Islet of Langerhans (tissue), 1 donor: ENCODE measurements at regions not wholly inside any gene's neighbourhood (a gene's known extent, or its start where the extent isn't known, plus 50 kb on each side); places are given as distances from the start of the nearest gene placed in this dataset.
"Not testable (repeated sequence)": the region's sequence is repeated elsewhere in the genome, so short reads cannot be mapped to it uniquely, and the experiment has no call there.

Source experiments
- FAIRE-seq: peaks from one replicate; lab custom pipeline; 2011; peaks lifted over from hg19 to GRCh38; lab: Jason Lieb, UNC

DNA sequence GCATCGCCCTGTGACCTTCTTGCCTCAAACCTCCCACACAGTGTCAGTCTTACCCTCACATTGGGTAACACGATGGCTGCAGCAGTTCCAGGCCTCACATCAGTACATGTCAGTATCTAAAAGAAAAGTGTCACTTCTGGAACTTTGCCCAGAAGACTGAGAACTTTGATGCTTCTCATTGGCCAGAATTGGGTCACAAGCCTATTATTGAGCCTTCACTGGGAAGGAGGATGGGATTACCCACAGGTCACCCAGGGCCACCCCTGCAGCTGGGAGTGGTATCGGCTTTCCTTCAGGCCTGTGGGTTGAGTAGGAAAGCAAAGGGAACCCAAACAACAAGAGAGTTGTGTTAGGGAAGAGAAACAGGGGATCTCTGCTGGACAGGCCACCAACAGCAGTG is 111.5 kb downstream of the NPY start:
- FAIRE-seq = no peak

DNA sequence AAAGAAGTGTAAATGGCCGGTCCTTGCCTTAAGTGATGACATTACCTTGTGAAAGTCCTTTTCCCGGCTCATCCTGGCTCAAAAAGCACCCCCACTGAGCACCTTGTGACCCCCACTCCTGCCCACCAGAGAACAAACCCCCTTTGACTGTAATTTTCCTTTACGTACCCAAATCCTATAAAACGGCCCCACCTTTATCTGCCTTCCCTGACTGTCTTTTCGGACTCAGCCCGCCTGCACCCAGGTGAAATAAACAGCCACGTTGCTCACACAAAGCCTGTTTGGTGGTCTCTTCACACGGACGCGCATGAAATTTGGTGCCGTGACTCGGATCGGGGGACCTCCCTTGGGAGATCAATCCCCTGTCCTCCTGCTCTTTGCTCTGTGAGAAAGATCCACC is 112.4 kb downstream of the NPY start:
- FAIRE-seq = not testable (repeated sequence)

DNA sequence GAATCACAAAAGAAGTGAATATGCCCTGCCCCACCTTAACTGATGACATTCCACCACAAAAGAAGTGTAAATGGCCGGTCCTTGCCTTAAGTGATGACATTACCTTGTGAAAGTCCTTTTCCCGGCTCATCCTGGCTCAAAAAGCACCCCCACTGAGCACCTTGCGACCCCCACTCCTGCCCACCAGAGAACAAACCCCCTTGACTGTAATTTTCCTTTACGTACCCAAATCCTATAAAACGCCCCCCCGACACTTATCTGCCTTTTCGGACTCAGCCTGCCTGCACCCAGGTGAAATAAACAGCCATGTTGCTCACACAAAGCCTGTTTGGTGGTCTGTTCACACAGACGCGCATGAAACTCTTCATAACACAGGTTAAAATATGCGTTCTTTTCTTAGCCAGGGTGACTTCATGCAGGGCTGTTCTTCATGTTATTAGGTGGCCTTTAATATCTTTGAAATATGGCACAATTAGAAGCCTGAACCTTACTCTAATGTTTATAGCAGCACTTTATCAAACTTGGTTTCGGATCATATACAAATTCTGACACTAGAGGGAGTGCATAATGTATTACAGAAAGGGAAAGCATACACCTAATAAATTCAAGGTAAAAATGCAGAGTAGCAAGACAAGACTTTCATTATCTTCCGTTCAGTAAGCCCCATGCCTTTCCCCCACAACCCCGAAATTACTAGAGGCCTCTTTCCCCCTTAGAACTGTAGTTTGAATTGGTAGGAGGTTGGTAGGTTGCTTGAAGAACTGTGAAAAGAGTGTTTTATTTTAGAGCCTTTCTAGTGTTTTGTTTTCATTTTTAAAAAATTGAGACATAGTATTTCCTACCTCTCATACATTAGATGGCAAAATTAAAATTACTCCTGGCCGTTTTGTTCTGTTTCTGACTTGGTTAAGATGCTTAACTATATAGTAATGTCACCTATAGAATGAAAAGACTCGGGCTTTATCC is 117.9 kb downstream of the NPY start:
- FAIRE-seq = peak; percentile 85

- no peak for FAIRE-seq
Observed at GRCh38 chr7:24402655-24403054, 118.7 kb downstream of the NPY start.

GRCh38 chr7:24403557-24403956 is 119.6 kb downstream of the NPY start:
- peak; percentile 92 for FAIRE-seq

DNA sequence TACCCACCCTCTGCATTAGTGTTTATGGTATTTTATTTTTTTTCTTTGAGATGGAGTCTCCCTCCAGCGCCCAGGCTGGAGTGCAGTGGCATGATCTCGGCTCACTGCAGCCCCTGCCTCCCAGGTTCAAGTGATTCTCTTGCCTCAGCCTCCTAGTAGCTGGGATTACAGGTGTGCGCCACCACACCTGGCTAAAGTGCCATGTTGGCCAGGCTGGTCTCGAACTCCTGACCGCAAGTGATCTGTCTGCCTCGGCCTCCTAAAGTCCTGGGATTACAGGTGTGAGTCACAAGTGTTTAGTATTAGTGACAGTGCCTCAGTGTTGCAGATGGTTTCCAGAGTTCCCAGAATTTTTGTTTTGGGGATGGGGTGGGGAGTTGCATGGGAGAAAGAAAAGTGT is 120.3 kb downstream of the NPY start:
- FAIRE-seq = no peak

DNA sequence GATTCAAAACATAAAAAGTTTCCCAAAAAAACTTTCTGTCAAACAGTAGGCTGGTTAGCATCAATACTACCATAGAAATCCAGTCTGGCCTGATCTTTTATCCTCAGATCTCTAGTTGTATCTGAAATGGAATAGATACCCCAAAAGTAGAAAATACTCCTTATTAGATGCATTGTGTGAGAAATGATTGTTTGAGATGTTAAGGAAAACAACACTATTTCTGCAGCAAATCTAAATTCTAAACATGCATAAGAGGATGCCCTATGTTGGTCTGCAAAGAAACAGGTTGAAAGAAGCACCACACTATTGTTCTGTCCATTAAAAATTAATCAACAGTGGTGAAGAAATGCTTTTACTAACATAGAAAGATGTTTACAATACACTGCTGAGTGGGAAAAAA is 121.0 kb downstream of the NPY start:
- FAIRE-seq = peak; percentile 53

GRCh38 chr7:24406053-24406788 is 122.2 kb downstream of the NPY start:
- FAIRE-seq = peak; percentile 43

DNA sequence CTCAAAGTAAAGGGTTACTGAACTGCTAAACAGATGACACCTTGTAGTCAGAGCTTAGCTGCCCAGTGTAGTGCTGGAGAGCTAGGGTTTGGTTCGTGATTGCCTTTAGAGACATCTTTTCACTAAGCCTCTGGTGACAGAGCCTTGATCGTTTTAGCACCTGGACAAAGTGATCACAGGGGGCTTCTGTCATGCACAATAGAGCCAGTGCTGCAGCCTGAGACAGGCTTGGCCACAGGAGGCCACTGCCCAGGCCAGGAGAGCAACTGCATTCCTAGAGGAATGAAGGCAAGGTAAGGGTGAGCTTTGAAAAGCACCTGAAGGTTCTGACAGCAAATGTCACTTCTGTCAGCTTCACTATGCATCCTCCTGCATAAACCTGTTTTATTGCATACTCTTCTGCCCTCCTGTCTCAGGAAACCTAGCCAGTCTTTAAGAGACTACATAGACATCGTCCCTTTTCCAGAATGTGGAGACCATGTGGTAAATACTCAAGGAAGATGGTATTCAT is 122.9 kb downstream of the NPY start:
- no peak for FAIRE-seq

GRCh38 chr7:24407965-24408364 is 124.0 kb downstream of the NPY start:
- FAIRE-seq = no peak

GRCh38 chr7:24408798-24409430 is 124.9 kb downstream of the NPY start:
- no peak for FAIRE-seq

DNA sequence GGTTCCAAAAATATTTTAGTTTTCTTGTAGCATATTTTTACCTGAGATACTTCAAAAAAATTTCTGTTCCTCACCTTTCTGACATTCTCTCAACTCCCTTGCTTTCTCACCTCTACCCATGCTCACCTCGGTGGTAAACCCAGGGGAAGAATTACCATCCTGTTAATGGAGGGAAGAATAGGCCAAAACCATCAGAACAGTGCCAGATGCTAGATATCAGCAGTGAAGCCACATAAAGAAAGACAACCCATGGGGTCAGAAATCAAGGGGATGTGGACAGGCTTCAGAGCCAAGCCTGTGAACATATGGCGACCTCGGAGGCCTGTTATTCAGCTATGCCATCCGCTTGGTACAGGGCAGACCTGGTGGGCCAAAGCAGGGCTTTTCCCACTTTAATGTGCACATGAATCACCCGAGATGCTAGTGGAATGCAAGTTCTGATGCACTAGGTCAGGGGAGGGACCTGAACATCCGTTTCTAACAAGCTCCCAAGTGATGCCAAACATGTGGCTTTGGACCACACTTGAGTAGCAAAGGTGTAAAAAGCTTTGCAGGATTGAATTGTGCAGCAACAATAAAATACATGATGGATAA is 125.5 kb downstream of the NPY start:
- FAIRE-seq = no peak

GRCh38 chr7:24411226-24411625 is 127.2 kb downstream of the NPY start:
- peak; percentile 100 for FAIRE-seq

GRCh38 chr7:24417526-24418120 is 133.6 kb downstream of the NPY start:
- no peak for FAIRE-seq

DNA sequence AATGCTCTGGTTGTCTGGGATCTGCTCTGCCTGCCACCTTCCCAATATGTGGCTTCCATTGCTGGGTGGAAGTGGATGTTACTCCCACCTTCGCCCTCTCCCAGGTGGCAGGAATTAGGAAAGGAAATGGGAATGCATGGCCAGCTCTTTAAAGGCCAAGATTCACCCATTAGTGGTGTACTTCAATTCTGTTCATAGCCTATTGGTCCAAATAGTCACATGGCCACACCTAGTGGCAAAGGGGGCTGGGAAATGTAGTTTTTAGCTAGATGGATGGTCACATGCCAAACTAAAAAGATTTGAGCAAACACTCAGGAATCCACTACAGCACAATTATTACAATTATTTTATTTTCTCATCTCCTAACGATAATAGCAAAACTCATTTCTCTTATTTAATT is 135.1 kb downstream of the NPY start:
- FAIRE-seq = no peak

GRCh38 chr7:24419511-24419910 is 135.5 kb downstream of the NPY start:
- FAIRE-seq = peak; percentile 36

DNA sequence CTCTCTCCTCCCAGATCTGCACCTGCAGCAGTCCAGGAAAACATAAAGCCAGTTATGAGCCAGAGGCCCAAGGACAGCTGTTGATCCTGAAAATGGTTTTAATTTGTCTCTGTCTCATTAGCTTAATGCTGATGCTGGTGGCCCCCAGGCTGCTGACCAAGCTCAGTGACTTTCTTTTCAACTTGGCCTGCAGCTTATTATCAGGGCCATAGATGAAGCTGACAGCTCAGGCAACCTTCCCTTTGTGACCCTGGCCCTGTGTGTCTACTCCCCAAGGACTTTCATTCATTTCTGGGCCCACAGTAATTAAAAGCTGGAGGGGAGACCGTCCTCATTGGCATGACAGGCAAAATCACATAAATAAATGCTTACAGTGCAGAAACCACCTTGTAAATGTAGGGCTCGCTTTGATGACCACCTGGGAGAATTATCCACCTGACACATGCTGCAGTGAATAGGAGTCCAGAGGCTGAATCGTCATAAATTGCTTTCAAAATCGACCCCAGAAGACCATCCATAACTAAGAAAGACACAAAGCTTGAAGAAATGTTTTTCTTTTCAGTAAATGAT is 138.5 kb downstream of the NPY start:
- peak; percentile 68 for FAIRE-seq

DNA sequence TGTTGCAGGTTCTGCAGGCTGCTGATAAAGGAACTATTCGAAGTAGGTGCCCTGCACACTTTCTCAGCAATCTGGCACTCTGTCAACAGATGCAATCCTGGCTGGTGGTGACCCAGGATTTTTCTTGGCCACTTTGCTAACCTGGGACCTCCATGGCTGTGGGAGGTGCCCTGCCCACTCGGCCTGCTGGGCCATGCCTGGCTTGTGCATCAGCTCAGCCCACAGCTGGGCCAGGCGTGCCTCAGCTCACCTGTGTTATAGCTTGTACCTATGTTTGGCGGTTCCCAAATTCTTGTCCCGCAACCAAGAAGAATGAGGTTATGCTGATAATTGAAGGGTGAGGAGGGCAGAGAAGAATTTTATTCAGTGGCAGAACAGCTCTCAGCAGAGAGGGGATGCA is 141.7 kb downstream of the NPY start:
- no peak for FAIRE-seq

DNA sequence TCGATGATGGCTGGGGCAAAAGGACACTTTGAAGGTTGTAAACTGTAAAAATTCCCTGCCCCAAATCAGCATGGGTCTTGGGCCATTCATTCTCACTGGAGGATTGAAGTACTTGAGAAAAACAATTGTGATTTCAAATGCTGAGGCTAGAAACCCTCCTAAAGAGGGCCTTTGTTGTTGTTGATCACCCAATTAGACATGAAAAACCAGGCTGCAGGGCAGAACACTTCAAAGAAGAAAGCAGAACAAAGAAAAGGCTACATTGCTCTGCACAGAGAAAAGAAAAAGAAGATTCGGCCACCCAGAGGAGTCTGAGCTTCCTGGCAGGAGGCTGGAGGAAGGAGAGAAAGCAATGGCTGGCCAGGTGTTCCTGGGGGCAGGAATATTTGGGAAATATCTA is 143.1 kb downstream of the NPY start:
- no peak for FAIRE-seq

GRCh38 chr7:24428676-24429075 is 144.6 kb upstream of the PALS2 start:
- FAIRE-seq = no peak

GRCh38 chr7:24432677-24433076 is 140.6 kb upstream of the PALS2 start:
- FAIRE-seq = no peak

- FAIRE-seq = no peak
Observed at GRCh38 chr7:24434972-24435371, 138.3 kb upstream of the PALS2 start.
